Keratinocyte (primary cell): ENCODE measurements at regions not wholly inside any gene's neighbourhood (a gene's known extent, or its start where the extent isn't known, plus 50 kb on each side); places are given as distances from the start of the nearest gene placed in this dataset.

Experiments
- DNase-seq: peaks from one replicate; pipeline ENCODE4 v3.0.0-alpha.2; 2011; ENCODE audit warnings: low read depth, missing footprints, low spot score
- FAIRE-seq: peaks from 2 replicates; lab custom pipeline; 2011; peaks lifted over from hg19 to GRCh38; lab: Jason Lieb, UNC
- H2AFZ ChIP-seq: 2 replicates; pipeline ENCODE4 v1.6.0; 2012; ENCODE audit warnings: low read length, control low read depth, inconsistent platforms; ENCODE audit not compliant: control insufficient read depth
- H3K27ac ChIP-seq: 2 replicates; pipeline ENCODE4 v1.5.1; 2011; ENCODE audit warnings: low read length; ENCODE audit not compliant: control insufficient read depth, insufficient read depth
- H3K27me3 ChIP-seq: 3 replicates; pipeline ENCODE4 v1.6.0; 2011; ENCODE audit warnings: low read length; ENCODE audit not compliant: control insufficient read depth, insufficient read depth; ENCODE audit errors: extremely low read depth
- H3K36me3 ChIP-seq, 2 experiments: 2 replicates in 1 of 2; 3 replicates in 1 of 2; pipeline ENCODE4 v1.5.1; 2011; ENCODE audit warnings: low read length in 2 of 2, mild to moderate bottlenecking in 1 of 2; ENCODE audit not compliant: control insufficient read depth in 2 of 2, insufficient read depth in 2 of 2; ENCODE audit errors: extremely low read depth in 1 of 2
- H3K4me1 ChIP-seq: 3 replicates; pipeline ENCODE4 v1.5.1; 2011; ENCODE audit warnings: low read length; ENCODE audit not compliant: control insufficient read depth, insufficient read depth; ENCODE audit errors: extremely low read depth
- H3K4me2 ChIP-seq: 3 replicates; pipeline ENCODE4 v1.6.0; 2011; ENCODE audit warnings: low read depth, low read length; ENCODE audit not compliant: control insufficient read depth, insufficient read depth; ENCODE audit errors: extremely low read depth
- H3K4me3 ChIP-seq, 3 experiments: fragments of 200-600 bp in 1 of 3; sonication (generic) in 1 of 3; 2 replicates in 2 of 3; 3 replicates in 1 of 3; pipeline ENCODE4 v1.5.1; 2011 to 2016; ENCODE audit warnings: low read length in 3 of 3, mild to moderate bottlenecking in 3 of 3, control low read depth in 2 of 3, inconsistent platforms in 1 of 3, low read depth in 1 of 3, mixed read lengths in 1 of 3, mixed run types in 1 of 3, moderate library complexity in 1 of 3; ENCODE audit not compliant: control insufficient read depth in 2 of 3, insufficient read depth in 2 of 3; ENCODE audit errors: extremely low read depth in 1 of 3
- H3K79me2 ChIP-seq: 2 replicates; pipeline ENCODE4 v1.6.0; 2012; ENCODE audit warnings: low read length; ENCODE audit not compliant: control insufficient read depth, insufficient read depth
- H3K9ac ChIP-seq: 3 replicates; pipeline ENCODE4 v1.6.0; 2011; ENCODE audit warnings: low read length; ENCODE audit not compliant: control insufficient read depth, insufficient read depth; ENCODE audit errors: extremely low read depth
- H3K9me1 ChIP-seq: 3 replicates; pipeline ENCODE4 v1.6.0; 2011; ENCODE audit warnings: low read length; ENCODE audit not compliant: control insufficient read depth, insufficient read depth; ENCODE audit errors: extremely low read depth
- H3K9me3 ChIP-seq: 2 replicates; pipeline ENCODE4 v1.5.1; 2012; ENCODE audit warnings: low read depth, low read length; ENCODE audit not compliant: control insufficient read depth
- H4K20me1 ChIP-seq: 3 replicates; pipeline ENCODE4 v1.6.0; 2011; ENCODE audit warnings: low read length; ENCODE audit not compliant: control insufficient read depth, insufficient read depth; ENCODE audit errors: extremely low read depth
- CTCF ChIP-seq, 3 experiments: IDR thresholded peaks in 1 of 3; conservative IDR thresholded peaks in 1 of 3; optimal IDR thresholded peaks in 1 of 3; 2 replicates in 2 of 3; 3 replicates in 1 of 3; pipeline versions ENCODE3 to v1.5.1; 2011; ENCODE audit warnings: low read length in 3 of 3, mild to moderate bottlenecking in 3 of 3, moderate library complexity in 2 of 3, control low read depth in 1 of 3, inconsistent platforms in 1 of 3; ENCODE audit not compliant: insufficient read depth in 2 of 3; ENCODE audit errors: extremely low read depth in 1 of 3
- EZH2 ChIP-seq: IDR thresholded peaks from one replicate; pipeline ENCODE4 v1.6.1; 2012; ENCODE audit warnings: inconsistent platforms, mild to moderate bottlenecking, low read length, moderate library complexity
- dilution Hi-C: fragments of 300-500 bp; cut with MboI; formaldehyde crosslinking; loops from one replicate; pipeline ENCODE4 v1.7.0; 2020; ENCODE audit warnings: low sequenced_read_pairs; ENCODE audit not compliant: extremely low pct_ligation_motif_present

- no peak for DNase-seq
- no peaks in the 10 kb centered on the region for H3K27me3 ChIP-seq
- H3K4me2 ChIP-seq, result no peak overlapping the region
Observed at GRCh38 chr4:184898793-184899192, 73.0 kb upstream of the ACSL1 start.

GRCh38 chr4:184899261-184900134 lies 73.7 kb upstream of the ACSL1 start:
- Histone ChIP-seq H3K27me3 (no peaks in the 10 kb centered on the region), H3K4me3 (no peak overlapping the region), H3K4me1 (no peaks in the 10 kb centered on the region), H3K79me2 (no peaks in the 10 kb centered on the region), H2AFZ (no peak overlapping the region), H3K4me2 (no peak overlapping the region), H3K9me1 (no peaks in the 10 kb centered on the region), H3K9ac (no peak overlapping the region), H3K9me3 (no peaks in the 10 kb centered on the region), H3K36me3 (no peaks in the 10 kb centered on the region), H3K27ac (no peak overlapping the region), H4K20me1 (no peaks in the 10 kb centered on the region)
- dilution Hi-C loops, result no loop called here
- no peak for TF ChIP-seq EZH2
- no peak for TF ChIP-seq CTCF (optimal IDR thresholded peaks at IDR 0.05 in 1 of 3, IDR thresholded peaks at IDR 0.05 in 1 of 3, conservative IDR thresholded peaks at IDR 0.05 in 1 of 3; ENCODE audit: extremely low read depth in 1 of 3, insufficient read depth in 2 of 3, low read length in 3 of 3)
- no peak for DNase-seq
- peak; percentile 29 for FAIRE-seq

More at GRCh38 chr4:184898793-184899192, 73.0 kb upstream of the ACSL1 start:
- Histone ChIP-seq H3K9me1 (no peaks in the 10 kb centered on the region), H2AFZ (no peak overlapping the region), H3K9me3 (no peaks in the 10 kb centered on the region), H3K4me1 (no peaks in the 10 kb centered on the region), H3K4me3 (no peak overlapping the region), H3K9ac (no peak overlapping the region), H3K27ac (no peak overlapping the region), H3K79me2 (no peaks in the 10 kb centered on the region), H4K20me1 (no peaks in the 10 kb centered on the region), H3K36me3 (no peaks in the 10 kb centered on the region)
- dilution Hi-C loops, result no loop called here
- TF ChIP-seq CTCF (optimal IDR thresholded peaks at IDR 0.05 in 1 of 3, IDR thresholded peaks at IDR 0.05 in 1 of 3, conservative IDR thresholded peaks at IDR 0.05 in 1 of 3; ENCODE audit: extremely low read depth in 1 of 3, insufficient read depth in 2 of 3, low read length in 3 of 3) (no peak), EZH2 (no peak)
- no peak for FAIRE-seq
